Upper lobe of left lung (tissue), 4 donors: ENCODE measurements at regions not wholly inside any gene's neighbourhood (a gene's known extent, or its start where the extent isn't known, plus 50 kb on each side); places are given as distances from the start of the nearest gene placed in this dataset.

Source experiments
- CTCF ChIP-seq, 6 experiments: fragments of 450-650 bp in 4 of 6; fragments of 200-600 bp in 2 of 6; sonication (generic) in 2 of 6; IDR thresholded peaks; one replicate each; pipeline ENCODE4 v1.5.1; 2016 to 2019; ENCODE audit warnings: antibody characterized with exemption in 6 of 6
- POLR2AphosphoS5 ChIP-seq, 2 donors: sonication (generic); formaldehyde crosslinking; IDR thresholded peaks; one replicate each; pipeline ENCODE4 v1.5.1; 2017; ENCODE audit warnings: antibody characterized with exemption in 2 of 2

DNA sequence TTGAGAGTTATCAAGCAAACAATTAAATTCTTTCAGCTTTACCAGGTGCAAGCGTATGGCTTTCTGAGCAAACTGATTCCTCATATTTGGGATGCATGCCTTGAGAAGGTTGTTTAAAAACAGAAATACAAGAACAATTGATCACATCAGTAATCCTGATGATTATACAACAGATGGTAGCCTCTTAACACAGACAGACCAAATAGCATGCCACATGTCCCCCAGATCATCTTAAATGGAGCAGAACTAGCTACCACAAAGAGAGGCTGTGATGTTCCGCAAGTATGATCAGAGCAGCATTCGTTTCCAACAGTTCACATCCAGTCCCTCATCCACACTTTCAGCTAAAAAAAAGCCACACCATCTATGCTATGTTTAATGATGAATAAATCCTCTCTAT is 246.2 kb upstream of the NRSN1 start:
- TF ChIP-seq CTCF (IDR thresholded peaks at IDR 0.05) = no peak
- TF ChIP-seq POLR2AphosphoS5 (IDR thresholded peaks at IDR 0.05) = no peak
